Right cardiac atrium (tissue), 5 donors: ENCODE measurements at regions not wholly inside any gene's neighbourhood (a gene's known extent, or its start where the extent isn't known, plus 50 kb on each side); places are given as distances from the start of the nearest gene placed in this dataset.

Source experiments
- ATAC-seq, 2 donors: fragments of 200-7000 bp; cut with Tn5 transposase; one replicate each; pipeline versions ENCODE4 v1.8.0 to v1.9.1; 2020; ENCODE audit warnings: moderate library complexity in 2 of 2, mild to moderate bottlenecking in 1 of 2
- DNase-seq, 3 donors: peaks; one replicate each; pipeline ENCODE4 v3.0.0-alpha.2; 2020
- H3K27ac ChIP-seq: one replicate; pipeline ENCODE4 v1.5.1; 2013; ENCODE audit warnings: mild to moderate bottlenecking, low read length, control low read depth, moderate library complexity
- H3K27me3 ChIP-seq: one replicate; pipeline ENCODE4 v1.6.1; 2013; ENCODE audit not compliant: control insufficient read depth, insufficient read depth
- H3K4me1 ChIP-seq: one replicate; pipeline ENCODE4 v1.6.1; 2013; ENCODE audit warnings: low read length; ENCODE audit not compliant: control insufficient read depth, insufficient read depth
- H3K4me3 ChIP-seq: one replicate; pipeline ENCODE4 v1.5.1; 2013; ENCODE audit warnings: low read length, control low read depth
- H3K9me3 ChIP-seq: one replicate; pipeline ENCODE4 v1.6.1; 2013; ENCODE audit warnings: low read length; ENCODE audit not compliant: control insufficient read depth
- WGBS: extraction: QIAGEN DNeasy Blood & Tissue Kit; methylation state at CpG from one replicate; pipeline ENCODE4 v1.1.7; 2013; 5-methylcytosine and 5-hydroxymethylcytosine counted together
- intact Hi-C, 4 donors: fragments of 100-400 bp; cut with DNase I; formaldehyde crosslinking; loops; one replicate each; pipeline versions ENCODE4 v1.11.0 to v1.14.0; 2022 to 2023
- donor health status: healthy with polysubstance abuse.
- donor health status: DM: no; HTN: yes; CAD: no.
- donor health status: DM: no; HTN: no; CAD: no.
- donor health status: DM: no; HTN: yes; CAD: no; lungs with severe emphysema.
- donor health status: DM: yes; HTN: yes; CAD: no.

- DNase-seq (no peak), ATAC-seq (no peak)
- no peaks in the 10 kb centered on the region for H3K9me3 ChIP-seq
- intact Hi-C loops: no loop called here
- no peak overlapping the region for H3K27ac ChIP-seq
- no peak overlapping the region for H3K4me3 ChIP-seq
- H3K4me1 ChIP-seq: no peaks in the 10 kb centered on the region
- no peaks in the 10 kb centered on the region for H3K27me3 ChIP-seq
Measured at GRCh38 chr21:27286760-27287159, 319.9 kb upstream of the ADAMTS5 start.

GRCh38 chr21:27277110-27277509 is 310.2 kb upstream of the ADAMTS5 start:
- Histone ChIP-seq H3K27ac (no peak overlapping the region), H3K4me3 (no peak overlapping the region), H3K9me3 (no peaks in the 10 kb centered on the region), H3K27me3 (no peaks in the 10 kb centered on the region), H3K4me1 (peaks cover 3% of the 10 kb centered on the region)
- DNase-seq: no peak
- no peak for ATAC-seq
- intact Hi-C loops: no loop called here

- intact Hi-C loops: no loop called here
- Histone ChIP-seq H3K9me3 (no peaks in the 10 kb centered on the region), H3K27me3 (no peaks in the 10 kb centered on the region), H3K4me1 (peaks cover 3% of the 10 kb centered on the region), H3K27ac (no peak overlapping the region), H3K4me3 (no peak overlapping the region)
- ATAC-seq (no peak), DNase-seq (no peak)
- 21% methylated on average over 1 of the region's 1 CpG for WGBS
Measured at GRCh38 chr21:27275294-27275927, 308.5 kb upstream of the ADAMTS5 start.

DNA sequence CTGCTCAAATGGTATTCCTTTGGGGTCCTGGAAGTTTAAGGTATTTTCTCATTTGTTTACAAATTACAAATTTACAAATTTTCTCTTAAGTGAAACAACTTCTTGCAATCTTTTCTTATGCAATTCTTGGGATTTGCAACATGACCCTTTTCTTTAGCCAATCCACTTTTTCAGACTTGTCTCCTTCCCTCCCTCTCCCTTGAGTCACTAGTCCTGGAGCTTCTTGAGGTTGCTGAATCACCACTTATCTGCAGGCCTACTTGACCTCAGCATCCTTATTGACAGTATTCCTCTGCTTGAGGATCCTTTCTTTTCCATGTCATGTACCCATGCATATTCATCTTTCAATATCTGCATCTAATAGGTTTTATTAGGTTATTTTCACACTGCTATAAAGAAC is 302.8 kb upstream of the ADAMTS5 start:
- H3K4me3 ChIP-seq: no peak overlapping the region
- DNase-seq: no peak
- no peaks in the 10 kb centered on the region for H3K9me3 ChIP-seq
- intact Hi-C loops: no loop called here
- no peak overlapping the region for H3K27ac ChIP-seq
- H3K4me1 ChIP-seq: no peaks in the 10 kb centered on the region
- no peaks in the 10 kb centered on the region for H3K27me3 ChIP-seq
- peak; percentile 64 to 70 for ATAC-seq

- ATAC-seq (no peak), DNase-seq (no peak)
- intact Hi-C loops: no loop called here
- Histone ChIP-seq H3K4me3 (no peak overlapping the region), H3K27me3 (no peaks in the 10 kb centered on the region), H3K4me1 (no peaks in the 10 kb centered on the region), H3K9me3 (no peaks in the 10 kb centered on the region), H3K27ac (no peak overlapping the region)
- 57% methylated on average over 2 of the region's 2 CpGs for WGBS
Measured at GRCh38 chr21:27268290-27268689, 301.4 kb upstream of the ADAMTS5 start.

- no peak overlapping the region for H3K4me3 ChIP-seq
- ATAC-seq: no peak
- no peaks in the 10 kb centered on the region for H3K9me3 ChIP-seq
- DNase-seq: no peak
- no peaks in the 10 kb centered on the region for H3K27me3 ChIP-seq
- intact Hi-C loops: no loop called here
- 68% methylated on average over 2 of the region's 2 CpGs for WGBS
- no peak overlapping the region for H3K27ac ChIP-seq
- H3K4me1 ChIP-seq: no peaks in the 10 kb centered on the region
Measured at GRCh38 chr21:27265949-27266348, 299.1 kb upstream of the ADAMTS5 start.

- Histone ChIP-seq H3K4me1 (no peaks in the 10 kb centered on the region), H3K27me3 (no peaks in the 10 kb centered on the region), H3K9me3 (no peaks in the 10 kb centered on the region), H3K27ac (no peak overlapping the region), H3K4me3 (no peak overlapping the region)
- ATAC-seq: no peak
- WGBS: 84% methylated on average over 1 of the region's 1 CpG
- no peak for DNase-seq
- intact Hi-C loops: no loop called here
Measured at GRCh38 chr21:27265492-27265891, 298.6 kb upstream of the ADAMTS5 start.

DNA sequence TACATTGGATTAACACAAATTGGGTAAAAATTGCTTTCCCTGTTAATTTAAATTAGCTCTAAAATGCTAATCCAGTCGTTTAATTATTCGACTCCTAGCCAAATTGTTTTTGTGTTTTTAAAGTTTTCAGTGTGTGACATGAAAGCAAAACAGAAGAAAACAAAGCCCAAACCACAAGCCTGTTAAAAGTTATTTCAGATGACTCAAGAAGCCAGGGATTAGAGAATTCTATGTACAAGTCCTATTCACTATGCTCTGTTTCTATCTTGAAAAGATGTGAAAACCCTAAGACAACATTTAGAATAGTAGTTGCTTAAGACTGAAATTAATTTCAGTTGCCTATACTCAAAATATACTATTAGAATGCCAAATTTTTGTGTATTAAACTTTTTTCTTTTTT is 294.8 kb upstream of the ADAMTS5 start:
- intact Hi-C loops: no loop called here
- no peak overlapping the region for H3K27ac ChIP-seq
- 89% methylated on average over 2 of the region's 2 CpGs for WGBS
- H3K4me1 ChIP-seq: no peaks in the 10 kb centered on the region
- no peaks in the 10 kb centered on the region for H3K27me3 ChIP-seq
- no peaks in the 10 kb centered on the region for H3K9me3 ChIP-seq
- no peak for ATAC-seq
- no peak overlapping the region for H3K4me3 ChIP-seq
- no peak for DNase-seq

DNA sequence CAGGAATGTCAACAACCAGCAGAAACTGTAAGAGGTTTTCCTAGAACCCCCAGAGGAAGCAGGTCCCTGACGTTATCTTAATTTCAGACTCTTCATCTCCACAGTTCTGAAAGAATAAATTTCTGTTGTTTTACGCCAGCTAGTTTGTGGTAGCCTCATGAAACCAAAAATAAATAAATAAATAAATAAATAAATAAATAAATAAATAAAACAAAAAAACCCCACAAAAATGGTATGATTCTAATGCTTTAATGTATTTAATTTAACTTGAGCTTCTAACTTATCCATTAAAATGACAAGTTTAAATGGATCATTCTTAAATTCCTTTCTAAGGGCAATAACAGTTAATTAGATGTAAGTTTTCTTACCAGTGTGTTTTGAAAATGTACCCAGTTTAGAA is 293.8 kb upstream of the ADAMTS5 start:
- 90% methylated on average over 2 of the region's 2 CpGs for WGBS
- intact Hi-C loops: no loop called here
- Histone ChIP-seq H3K4me3 (no peak overlapping the region), H3K27ac (no peak overlapping the region), H3K4me1 (no peaks in the 10 kb centered on the region), H3K27me3 (no peaks in the 10 kb centered on the region), H3K9me3 (no peaks in the 10 kb centered on the region)
- ATAC-seq: no peak
- no peak for DNase-seq

- Histone ChIP-seq H3K9me3 (no peaks in the 10 kb centered on the region), H3K27ac (no peak overlapping the region), H3K27me3 (no peaks in the 10 kb centered on the region), H3K4me1 (no peaks in the 10 kb centered on the region), H3K4me3 (no peak overlapping the region)
- no peak for DNase-seq
- no peak for ATAC-seq
- intact Hi-C loops: no loop called here
- WGBS: 77% methylated on average over 10 of the region's 10 CpGs
Measured at GRCh38 chr21:27258742-27259448, 292.0 kb upstream of the ADAMTS5 start.

- ATAC-seq (no peak), DNase-seq (no peak)
- Histone ChIP-seq H3K4me1 (no peaks in the 10 kb centered on the region), H3K27ac (no peak overlapping the region), H3K9me3 (no peaks in the 10 kb centered on the region), H3K4me3 (no peak overlapping the region), H3K27me3 (no peaks in the 10 kb centered on the region)
- intact Hi-C loops: no loop called here
- 61% methylated on average over 3 of the region's 3 CpGs for WGBS
Measured at GRCh38 chr21:27257908-27258556, 291.1 kb upstream of the ADAMTS5 start.
